ENCODE measurements at regions not wholly inside any gene's neighbourhood (a gene's known extent, or its start where the extent isn't known, plus 50 kb on each side); places are given as distances from the start of the nearest gene placed in this dataset.

- no peak for TF ChIP-seq CTCF (IDR thresholded peaks at IDR 0.05)
- no peak for TF ChIP-seq POLR2A (IDR thresholded peaks at IDR 0.05)
These were observed 223.5 kb upstream of the MEF2C start for GRCh38 chr5:89106480-89106879.
